Lung (tissue), 11 donors: ENCODE measurements at regions not wholly inside any gene's neighbourhood (a gene's known extent, or its start where the extent isn't known, plus 50 kb on each side); places are given as distances from the start of the nearest gene placed in this dataset.

ENCODE experiments used
- ATAC-seq: fragments of 200-7000 bp; cut with Tn5 transposase; one replicate; pipeline ENCODE4 v1.9.1; 2020; ENCODE audit warnings: moderate number of reproducible peaks; ENCODE audit not compliant: insufficient read depth, low FRiP score
- DNase-seq, 3 donors: peaks; one replicate each; pipeline ENCODE4 v3.0.0-alpha.2; 2013 to 2017
- H3K27ac ChIP-seq, 2 donors: one replicate each; pipeline ENCODE4 v1.5.1; 2013; ENCODE audit warnings: mild to moderate bottlenecking in 2 of 2, moderate library complexity in 2 of 2, control low read depth in 1 of 2, inconsistent platforms in 1 of 2, low read depth in 1 of 2, low read length in 1 of 2
- H3K27me3 ChIP-seq, 3 donors: one replicate each; pipeline ENCODE4 v1.5.1; 2013; ENCODE audit warnings: low read length in 2 of 3; ENCODE audit not compliant: control insufficient read depth in 3 of 3, insufficient read depth in 3 of 3
- H3K36me3 ChIP-seq, 4 donors: one replicate each; pipeline ENCODE4 v1.5.1; 2013; ENCODE audit warnings: low read length in 4 of 4, mild to moderate bottlenecking in 1 of 4, moderate library complexity in 1 of 4; ENCODE audit not compliant: control insufficient read depth in 4 of 4, insufficient read depth in 4 of 4
- H3K4me1 ChIP-seq, 5 donors: one replicate each; pipeline ENCODE4 v1.5.1; 2013; ENCODE audit warnings: low read length in 5 of 5, mild to moderate bottlenecking in 2 of 5, moderate library complexity in 1 of 5; ENCODE audit not compliant: control insufficient read depth in 5 of 5, insufficient read depth in 5 of 5
- H3K4me3 ChIP-seq: one replicate; pipeline ENCODE4 v1.5.1; 2013; ENCODE audit warnings: mild to moderate bottlenecking, control low read depth, moderate library complexity
- H3K9ac ChIP-seq, 2 donors: one replicate each; pipeline ENCODE4 v1.5.1; 2013; ENCODE audit warnings: low read length in 2 of 2, control low read depth in 1 of 2; ENCODE audit not compliant: insufficient read depth in 1 of 2
- H3K9me3 ChIP-seq, 4 donors: one replicate each; pipeline ENCODE4 v1.5.1; 2013; ENCODE audit warnings: low read length in 3 of 4, mild to moderate bottlenecking in 1 of 4, moderate library complexity in 1 of 4; ENCODE audit not compliant: control insufficient read depth in 4 of 4, insufficient read depth in 3 of 4
- CTCF ChIP-seq: IDR thresholded peaks from 2 replicates; pipeline ENCODE4 v1.5.1; 2012; ENCODE audit warnings: mild to moderate bottlenecking; ENCODE audit errors: control extremely low read depth, extremely low read depth
- WGBS, 2 donors: extraction: QIAGEN DNeasy Blood & Tissue Kit; methylation state at CpG; one replicate each; pipeline ENCODE4 v1.1.7; 2013; 5-methylcytosine and 5-hydroxymethylcytosine counted together
- donor health status: control.
- donor health status: control.
- donor health status: Bipolar disorder and iron deficiency.
- donor health status: healthy.
- donor health status: DM: yes; HTN: yes; CAD: no.

GRCh38 chr2:208648368-208648767 lies 241.8 kb downstream of the PTH2R start:
- TF ChIP-seq CTCF, result no peak
- Histone ChIP-seq H3K27ac (no peak overlapping the region), H3K4me3 (no peak overlapping the region), H3K27me3 (no peaks in the 10 kb centered on the region), H3K36me3 (no peaks in the 10 kb centered on the region), H3K9ac (no peak overlapping the region), H3K4me1 (no peaks in the 10 kb centered on the region), H3K9me3 (peaks cover 0 to 2% (median 0%) of the 10 kb centered on the region in 4 donors)
- 84 to 89% methylated on average over 4 of the region's 4 CpGs for WGBS, 2 donors
- no peak for ATAC-seq
- DNase-seq, result no peak

- ATAC-seq (no peak), DNase-seq (no peak)
- H3K27ac ChIP-seq, result no peak overlapping the region
- H3K4me3 ChIP-seq, result no peak overlapping the region
- no peak for TF ChIP-seq CTCF
- 83 to 91% methylated on average over 3 of the region's 3 CpGs for WGBS, 2 donors
- no peaks in the 10 kb centered on the region for H3K27me3 ChIP-seq
- peaks cover 0 to 2% (median 0%) of the 10 kb centered on the region in 4 donors for H3K9me3 ChIP-seq
- no peak overlapping the region for H3K9ac ChIP-seq
- H3K36me3 ChIP-seq, result no peaks in the 10 kb centered on the region
- no peaks in the 10 kb centered on the region for H3K4me1 ChIP-seq
Measured at GRCh38 chr2:208653383-208653782, 246.8 kb downstream of the PTH2R start.

GRCh38 chr2:208654056-208654455 lies 247.5 kb downstream of the PTH2R start:
- Histone ChIP-seq H3K4me1 (no peaks in the 10 kb centered on the region), H3K9me3 (no peaks in the 10 kb centered on the region), H3K27me3 (no peaks in the 10 kb centered on the region), H3K27ac (no peak overlapping the region), H3K36me3 (no peaks in the 10 kb centered on the region), H3K4me3 (no peak overlapping the region), H3K9ac (no peak overlapping the region)
- DNase-seq (no peak), ATAC-seq (no peak)
- no peak for TF ChIP-seq CTCF

- Histone ChIP-seq H3K9ac (no peak overlapping the region), H3K27me3 (no peaks in the 10 kb centered on the region), H3K9me3 (no peaks in the 10 kb centered on the region), H3K27ac (no peak overlapping the region), H3K4me1 (no peaks in the 10 kb centered on the region), H3K36me3 (no peaks in the 10 kb centered on the region), H3K4me3 (no peak overlapping the region)
- DNase-seq (no peak), ATAC-seq (no peak)
- TF ChIP-seq CTCF, result no peak
- WGBS, 2 donors, result 77 to 85% methylated on average over 1 of the region's 1 CpG
Measured at GRCh38 chr2:208657468-208657867, 250.9 kb downstream of the PTH2R start.
